ENCODE measurements at regions not wholly inside any gene's neighbourhood (a gene's known extent, or its start where the extent isn't known, plus 50 kb on each side); places are given as distances from the start of the nearest gene placed in this dataset.
"Not testable (repeated sequence)": the region's sequence is repeated elsewhere in the genome, so short reads cannot be mapped to it uniquely, and the experiment has no call there.

GRCh38 chr6:170006071-170006899 lies 254.9 kb downstream of the ERMARD start:
- no peak overlapping the region for H3K4me3 ChIP-seq (ENCODE audit: low read length)
- no peak for TF ChIP-seq CTCF (conservative IDR thresholded peaks at IDR 0.05; ENCODE audit: low read depth, low read length)
- DNase-seq (ENCODE audit: low read depth): no peak

GRCh38 chr6:170005665-170006064 lies 254.2 kb downstream of the ERMARD start:
- TF ChIP-seq CTCF (conservative IDR thresholded peaks at IDR 0.05; ENCODE audit: low read depth, low read length): no peak
- no peak overlapping the region for H3K4me3 ChIP-seq (ENCODE audit: low read length)
- no peak for DNase-seq (ENCODE audit: low read depth)

GRCh38 chr6:170004585-170005210 lies 253.3 kb downstream of the ERMARD start:
- H3K4me3 ChIP-seq (ENCODE audit: low read length): no peak overlapping the region
- TF ChIP-seq CTCF (conservative IDR thresholded peaks at IDR 0.05; ENCODE audit: low read depth, low read length): no peak
- no peak for DNase-seq (ENCODE audit: low read depth)

GRCh38 chr6:170003451-170004160 lies 252.2 kb downstream of the ERMARD start:
- TF ChIP-seq CTCF (conservative IDR thresholded peaks at IDR 0.05; ENCODE audit: low read depth, low read length): no peak
- H3K4me3 ChIP-seq (ENCODE audit: low read length): no peak overlapping the region
- DNase-seq (ENCODE audit: low read depth): no peak

GRCh38 chr6:170003027-170003426 lies 251.6 kb downstream of the ERMARD start:
- no peak overlapping the region for H3K4me3 ChIP-seq (ENCODE audit: low read length)
- no peak for TF ChIP-seq CTCF (conservative IDR thresholded peaks at IDR 0.05; ENCODE audit: low read depth, low read length)
- no peak for DNase-seq (ENCODE audit: low read depth)

GRCh38 chr6:170001782-170002181 lies 250.4 kb downstream of the ERMARD start:
- not testable (repeated sequence) for DNase-seq (ENCODE audit: low read depth)

GRCh38 chr6:170000071-170000843 lies 248.8 kb downstream of the ERMARD start:
- H3K4me3 ChIP-seq (ENCODE audit: low read length): no peak overlapping the region
- TF ChIP-seq CTCF (conservative IDR thresholded peaks at IDR 0.05; ENCODE audit: low read depth, low read length): no peak
- DNase-seq (ENCODE audit: low read depth): no peak

More at GRCh38 chr6:170001782-170002181, 250.4 kb downstream of the ERMARD start:
- H3K4me3 ChIP-seq (ENCODE audit: low read length): not testable (repeated sequence)

Data from retinal pigment epithelial cell (primary cell).